Upper lobe of right lung (tissue), 1 donor: ENCODE measurements at regions not wholly inside any gene's neighbourhood (a gene's known extent, or its start where the extent isn't known, plus 50 kb on each side); places are given as distances from the start of the nearest gene placed in this dataset.
"Not testable (repeated sequence)": the region's sequence is repeated elsewhere in the genome, so short reads cannot be mapped to it uniquely, and the experiment has no call there.

Experiments used
- ATAC-seq: fragments of 200-7000 bp; cut with Tn5 transposase; one replicate; pipeline ENCODE4 v1.9.1; 2020; ENCODE audit warnings: mild to moderate bottlenecking, moderate library complexity
- DNase-seq: peaks from one replicate; pipeline ENCODE4 v3.0.0-alpha.2; 2020
- H3K27ac ChIP-seq: fragments of 200-600 bp; one replicate; pipeline ENCODE4 v1.8.0; 2022
- H3K27me3 ChIP-seq: fragments of 200-600 bp; one replicate; pipeline ENCODE4 v1.8.0; 2022; ENCODE audit warnings: mild to moderate bottlenecking
- H3K36me3 ChIP-seq: fragments of 200-600 bp; one replicate; pipeline ENCODE4 v1.8.0; 2022
- H3K4me1 ChIP-seq: fragments of 200-600 bp; one replicate; pipeline ENCODE4 v1.8.0; 2022
- H3K4me3 ChIP-seq: fragments of 200-600 bp; one replicate; pipeline ENCODE4 v1.8.0; 2022; ENCODE audit warnings: mild to moderate bottlenecking
- H3K9me3 ChIP-seq: fragments of 200-600 bp; one replicate; pipeline ENCODE4 v1.8.0; 2022
- intact Hi-C: fragments of 100-400 bp; cut with DNase I; formaldehyde crosslinking; loops from one replicate; pipeline ENCODE4 v1.11.0; 2022
- TF ChIP-seq, protein P1 (sequence below): fragments of 200-600 bp; IDR thresholded peaks from one replicate; pipeline ENCODE4 v1.8.0; 2022; ENCODE audit warnings: antibody characterized with exemption
- donor health status: DM: no; HTN: yes; CAD: no; lungs with severe emphysema.

- H3K27me3 ChIP-seq = no peaks in the 10 kb centered on the region
- DNase-seq = no peak
- H3K4me1 ChIP-seq = no peaks in the 10 kb centered on the region
- H3K36me3 ChIP-seq = no peaks in the 10 kb centered on the region
- no peak for ATAC-seq
- no peaks in the 10 kb centered on the region for H3K9me3 ChIP-seq
- H3K27ac ChIP-seq = no peak overlapping the region
- no peak overlapping the region for H3K4me3 ChIP-seq
- TF ChIP-seq, protein P1, sequence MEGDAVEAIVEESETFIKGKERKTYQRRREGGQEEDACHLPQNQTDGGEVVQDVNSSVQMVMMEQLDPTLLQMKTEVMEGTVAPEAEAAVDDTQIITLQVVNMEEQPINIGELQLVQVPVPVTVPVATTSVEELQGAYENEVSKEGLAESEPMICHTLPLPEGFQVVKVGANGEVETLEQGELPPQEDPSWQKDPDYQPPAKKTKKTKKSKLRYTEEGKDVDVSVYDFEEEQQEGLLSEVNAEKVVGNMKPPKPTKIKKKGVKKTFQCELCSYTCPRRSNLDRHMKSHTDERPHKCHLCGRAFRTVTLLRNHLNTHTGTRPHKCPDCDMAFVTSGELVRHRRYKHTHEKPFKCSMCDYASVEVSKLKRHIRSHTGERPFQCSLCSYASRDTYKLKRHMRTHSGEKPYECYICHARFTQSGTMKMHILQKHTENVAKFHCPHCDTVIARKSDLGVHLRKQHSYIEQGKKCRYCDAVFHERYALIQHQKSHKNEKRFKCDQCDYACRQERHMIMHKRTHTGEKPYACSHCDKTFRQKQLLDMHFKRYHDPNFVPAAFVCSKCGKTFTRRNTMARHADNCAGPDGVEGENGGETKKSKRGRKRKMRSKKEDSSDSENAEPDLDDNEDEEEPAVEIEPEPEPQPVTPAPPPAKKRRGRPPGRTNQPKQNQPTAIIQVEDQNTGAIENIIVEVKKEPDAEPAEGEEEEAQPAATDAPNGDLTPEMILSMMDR = no peak
- intact Hi-C loops = no loop called here
Measured at GRCh38 chr12:9342614-9343353, 134.6 kb upstream of the PZP start.

- H3K4me1 ChIP-seq = no peaks in the 10 kb centered on the region
- H3K9me3 ChIP-seq = no peaks in the 10 kb centered on the region
- H3K36me3 ChIP-seq = no peaks in the 10 kb centered on the region
- no peak for DNase-seq
- no peak overlapping the region for H3K27ac ChIP-seq
- ATAC-seq = no peak
- H3K4me3 ChIP-seq = no peak overlapping the region
- no peaks in the 10 kb centered on the region for H3K27me3 ChIP-seq
- intact Hi-C loops = no loop called here
- TF ChIP-seq, protein P1 = no peak
Measured at GRCh38 chr12:9341260-9341585, 133.0 kb upstream of the PZP start.

DNA sequence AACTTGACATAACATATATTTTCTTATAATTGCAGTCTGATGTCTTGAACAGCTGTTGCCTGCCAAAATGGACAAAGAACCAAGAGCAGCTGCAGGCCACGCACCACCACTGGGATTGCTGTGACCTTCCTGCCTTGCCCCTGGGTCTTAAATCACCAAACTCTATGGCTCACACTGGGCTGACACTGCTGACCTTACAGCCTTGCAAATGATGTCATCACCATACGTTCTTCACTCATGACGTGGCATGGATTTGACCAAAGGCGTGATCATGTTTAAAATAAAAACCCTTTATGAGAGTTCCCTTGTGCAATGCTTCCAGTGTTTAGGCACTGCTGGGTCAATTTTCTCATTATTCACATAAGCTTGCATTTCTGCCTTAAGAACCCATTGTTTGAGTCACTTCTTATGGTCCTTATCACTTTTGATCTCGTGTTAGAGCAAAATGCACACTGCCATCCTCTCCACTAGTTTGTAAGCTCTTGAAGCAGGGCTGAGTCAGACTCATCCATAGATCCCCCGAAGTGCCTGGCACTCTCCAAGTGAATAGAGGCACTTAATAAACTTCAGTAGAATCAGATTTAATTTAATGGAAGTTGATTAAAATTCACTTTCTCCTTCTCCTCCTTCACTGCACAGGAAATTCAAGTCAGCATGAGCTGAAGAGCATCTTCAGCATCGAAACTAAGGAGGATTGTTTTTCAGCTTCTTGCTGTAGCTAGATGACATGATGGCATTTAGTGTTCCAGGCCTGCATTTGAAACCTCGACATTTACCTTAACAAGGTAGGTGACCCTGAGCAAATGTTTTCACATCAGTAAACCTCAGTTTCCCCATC is 132.4 kb upstream of the PZP start:
- intact Hi-C loops = no loop called here
- DNase-seq (no peak), ATAC-seq (no peak)
- H3K27me3 ChIP-seq = no peaks in the 10 kb centered on the region
- H3K9me3 ChIP-seq = no peaks in the 10 kb centered on the region
- TF ChIP-seq, protein P1 = no peak
- no peak overlapping the region for H3K4me3 ChIP-seq
- H3K36me3 ChIP-seq = no peaks in the 10 kb centered on the region
- no peak overlapping the region for H3K27ac ChIP-seq
- H3K4me1 ChIP-seq = no peaks in the 10 kb centered on the region

DNA sequence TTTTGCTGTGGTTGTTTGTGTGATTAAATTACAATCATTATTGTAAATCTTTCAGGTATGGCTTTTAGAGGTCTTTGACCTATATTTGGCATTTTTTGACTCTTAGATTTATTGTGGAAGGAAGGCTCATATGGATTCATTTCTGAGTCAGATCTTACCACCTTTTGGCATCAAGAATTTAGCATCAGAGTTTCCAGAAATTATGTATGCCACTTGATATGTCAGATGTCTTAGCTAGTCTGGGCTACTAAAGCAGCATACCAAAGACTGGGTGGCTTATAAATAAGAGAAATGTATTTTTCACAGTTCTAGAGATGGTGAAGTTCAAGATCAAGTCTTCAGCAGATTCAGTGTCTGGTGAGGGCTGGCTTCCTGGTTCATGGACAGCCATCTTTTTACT is 129.5 kb upstream of the PZP start:
- Histone ChIP-seq H3K36me3 (no peaks in the 10 kb centered on the region), H3K4me3 (no peak overlapping the region), H3K9me3 (no peaks in the 10 kb centered on the region), H3K4me1 (no peaks in the 10 kb centered on the region), H3K27ac (no peak overlapping the region), H3K27me3 (no peaks in the 10 kb centered on the region)
- DNase-seq (no peak), ATAC-seq (no peak)
- TF ChIP-seq, protein P1 = no peak
- intact Hi-C loops = no loop called here

DNA sequence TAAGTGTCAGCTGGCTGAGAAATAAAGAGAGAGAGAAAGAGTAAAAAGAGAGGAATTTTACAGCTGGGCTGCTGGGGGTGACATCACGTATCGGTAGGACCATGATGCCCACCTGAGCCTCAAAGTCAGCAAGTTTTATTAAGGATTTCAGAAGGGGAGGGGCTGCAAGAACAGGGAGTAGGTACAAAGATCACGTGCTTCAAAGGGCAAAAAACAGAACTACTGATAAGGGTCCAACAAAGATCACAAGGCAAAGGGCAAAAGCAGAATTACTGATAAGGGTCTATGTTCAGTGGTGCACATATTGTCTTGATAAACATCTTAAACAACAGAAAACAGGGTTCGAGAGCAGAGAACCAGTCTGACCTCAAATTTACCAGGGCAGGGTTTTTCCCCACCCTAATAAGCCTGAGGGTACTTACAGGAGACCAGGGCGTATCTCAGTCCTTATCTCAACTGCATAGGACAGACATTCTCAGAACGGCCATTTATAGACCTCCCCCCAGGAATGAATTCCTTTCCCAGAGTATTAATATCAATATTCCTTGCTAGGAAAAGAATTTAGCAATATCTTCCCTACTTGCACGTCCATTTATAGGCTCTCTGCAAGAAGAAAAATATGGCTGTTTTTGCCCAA is 128.3 kb upstream of the PZP start:
- intact Hi-C loops, H3K4me3 ChIP-seq, ATAC-seq, H3K27me3 ChIP-seq, H3K9me3 ChIP-seq, H3K4me1 ChIP-seq, H3K36me3 ChIP-seq, DNase-seq, H3K27ac ChIP-seq: not testable (repeated sequence)

DNA sequence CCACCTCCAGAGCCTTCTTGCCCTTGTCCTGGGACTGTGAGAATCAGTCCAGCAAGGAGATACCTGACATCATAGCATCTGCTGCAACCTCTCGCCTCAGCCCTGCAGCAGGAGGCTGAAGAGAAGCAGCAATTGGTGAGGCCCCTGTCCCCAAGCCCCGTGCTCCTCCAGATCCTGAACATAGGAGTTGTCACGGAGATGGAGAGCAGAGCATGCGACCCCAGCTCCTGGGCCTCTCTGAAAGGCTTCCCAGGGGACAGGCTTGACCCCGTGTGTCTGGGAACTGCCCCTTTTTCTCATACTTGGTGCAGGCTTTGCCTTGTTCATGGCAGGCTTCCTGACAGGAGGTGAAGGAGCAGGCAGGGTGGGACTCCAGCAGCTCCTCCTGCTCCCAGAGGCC is 127.7 kb upstream of the PZP start:
- TF ChIP-seq, protein P1 = no peak
- Histone ChIP-seq H3K4me3 (no peak overlapping the region), H3K9me3 (no peaks in the 10 kb centered on the region), H3K36me3 (no peaks in the 10 kb centered on the region), H3K4me1 (no peaks in the 10 kb centered on the region), H3K27me3 (no peaks in the 10 kb centered on the region), H3K27ac (no peak overlapping the region)
- no peak for DNase-seq
- intact Hi-C loops = no loop called here
- ATAC-seq = no peak
